Body of pancreas (tissue), 4 donors: ENCODE measurements at regions not wholly inside any gene's neighbourhood (a gene's known extent, or its start where the extent isn't known, plus 50 kb on each side); places are given as distances from the start of the nearest gene placed in this dataset.

ENCODE experiments used
- CTCF ChIP-seq, 7 experiments: fragments of 450-650 bp in 4 of 7; fragments of 200-600 bp in 3 of 7; sonication (generic) in 3 of 7; IDR thresholded peaks; one replicate each; pipeline ENCODE4 v1.5.1; 2016 to 2019; ENCODE audit warnings: antibody characterized with exemption in 7 of 7
- POLR2A ChIP-seq, 3 donors: fragments of 450-650 bp; IDR thresholded peaks; one replicate each; pipeline ENCODE4 v1.6.1; 2016; ENCODE audit warnings: antibody characterized with exemption in 3 of 3, mild to moderate bottlenecking in 2 of 3

GRCh38 chr10:3502673-3503072 is 282.3 kb downstream of the KLF6 start:
- TF ChIP-seq CTCF (IDR thresholded peaks at IDR 0.05) (no peak), POLR2A (IDR thresholded peaks at IDR 0.05) (no peak)
